ENCODE measurements at regions not wholly inside any gene's neighbourhood (a gene's known extent, or its start where the extent isn't known, plus 50 kb on each side); places are given as distances from the start of the nearest gene placed in this dataset.

DNA sequence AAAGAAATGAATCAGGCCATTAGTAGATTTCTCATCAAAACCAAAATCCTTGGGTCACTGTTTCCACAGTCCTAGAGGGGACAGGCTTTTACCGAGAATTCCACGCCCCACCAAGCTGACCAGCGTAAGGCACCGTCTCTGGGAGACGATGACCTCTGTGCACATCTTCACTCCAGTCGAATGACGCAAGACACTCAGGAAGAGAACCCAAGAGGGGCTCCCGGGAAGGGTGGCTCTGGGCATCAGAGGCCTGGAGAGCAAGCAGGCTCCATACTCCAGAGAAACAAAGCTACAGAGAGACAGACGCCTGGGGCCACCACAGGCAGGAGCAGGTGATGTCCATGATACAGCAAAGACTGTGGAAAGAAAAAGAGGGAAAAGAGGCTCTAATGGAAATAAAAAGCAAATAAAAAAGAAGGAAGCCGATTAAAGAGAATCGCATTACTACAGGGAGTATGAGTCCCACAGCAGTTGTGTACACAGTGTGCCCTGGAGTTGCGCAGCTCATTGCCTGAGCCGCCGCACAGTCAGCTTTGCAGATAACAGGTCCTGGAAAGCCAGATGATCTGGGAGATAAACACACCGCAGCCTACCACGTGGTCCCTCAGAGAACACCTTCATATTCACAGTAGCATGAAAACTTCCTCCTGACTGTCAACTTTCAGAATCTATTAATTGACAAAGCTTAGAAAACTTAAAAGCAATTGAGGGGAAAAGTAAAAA lies 572.7 kb upstream of the SALL3 start:
- TF ChIP-seq, protein P1, sequence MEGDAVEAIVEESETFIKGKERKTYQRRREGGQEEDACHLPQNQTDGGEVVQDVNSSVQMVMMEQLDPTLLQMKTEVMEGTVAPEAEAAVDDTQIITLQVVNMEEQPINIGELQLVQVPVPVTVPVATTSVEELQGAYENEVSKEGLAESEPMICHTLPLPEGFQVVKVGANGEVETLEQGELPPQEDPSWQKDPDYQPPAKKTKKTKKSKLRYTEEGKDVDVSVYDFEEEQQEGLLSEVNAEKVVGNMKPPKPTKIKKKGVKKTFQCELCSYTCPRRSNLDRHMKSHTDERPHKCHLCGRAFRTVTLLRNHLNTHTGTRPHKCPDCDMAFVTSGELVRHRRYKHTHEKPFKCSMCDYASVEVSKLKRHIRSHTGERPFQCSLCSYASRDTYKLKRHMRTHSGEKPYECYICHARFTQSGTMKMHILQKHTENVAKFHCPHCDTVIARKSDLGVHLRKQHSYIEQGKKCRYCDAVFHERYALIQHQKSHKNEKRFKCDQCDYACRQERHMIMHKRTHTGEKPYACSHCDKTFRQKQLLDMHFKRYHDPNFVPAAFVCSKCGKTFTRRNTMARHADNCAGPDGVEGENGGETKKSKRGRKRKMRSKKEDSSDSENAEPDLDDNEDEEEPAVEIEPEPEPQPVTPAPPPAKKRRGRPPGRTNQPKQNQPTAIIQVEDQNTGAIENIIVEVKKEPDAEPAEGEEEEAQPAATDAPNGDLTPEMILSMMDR (IDR thresholded peaks at IDR 0.05), result no peak
- TF ChIP-seq POLR2A (IDR thresholded peaks at IDR 0.05), result no peak
